GM21447 (cell line): ENCODE measurements at regions not wholly inside any gene's neighbourhood (a gene's known extent, or its start where the extent isn't known, plus 50 kb on each side); places are given as distances from the start of the nearest gene placed in this dataset.
"Not testable (repeated sequence)": the region's sequence is repeated elsewhere in the genome, so short reads cannot be mapped to it uniquely, and the experiment has no call there.

Source experiments
- ATAC-seq: cut with Tn5 transposase; IDR thresholded peaks from one replicate; pipeline ENCODE4 v1.9.1; 2021; ENCODE audit not compliant: unreplicated experiment

DNA sequence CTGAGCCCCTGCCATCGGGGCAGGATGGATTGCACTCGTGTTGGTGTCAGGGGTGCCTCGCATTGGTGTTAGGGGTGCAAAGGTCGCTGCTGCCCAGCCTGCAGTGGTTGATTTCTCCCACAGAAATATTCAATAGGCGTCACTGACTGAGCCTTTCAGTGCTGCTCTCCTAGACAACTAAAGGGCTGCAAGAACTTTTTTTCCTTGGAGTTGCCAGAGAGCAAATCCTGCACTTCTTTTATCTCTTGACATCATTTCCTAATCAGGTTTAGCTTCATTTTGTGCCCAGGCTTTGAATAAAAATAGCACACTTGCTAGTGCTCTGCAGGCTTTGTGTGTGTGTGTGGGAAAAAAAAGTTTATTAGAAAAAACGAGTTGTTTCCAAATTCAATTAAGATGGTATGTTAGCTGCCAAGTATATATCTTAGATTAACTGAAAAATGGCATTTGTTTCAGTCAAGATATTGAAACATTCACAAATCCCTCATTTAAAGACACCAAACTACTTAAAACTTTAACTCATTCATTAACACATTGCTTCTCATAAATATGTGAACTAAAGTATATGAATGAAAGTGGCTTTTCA, 125.6 kb downstream of the SOCS6 start:
- ATAC-seq, result no peak

DNA sequence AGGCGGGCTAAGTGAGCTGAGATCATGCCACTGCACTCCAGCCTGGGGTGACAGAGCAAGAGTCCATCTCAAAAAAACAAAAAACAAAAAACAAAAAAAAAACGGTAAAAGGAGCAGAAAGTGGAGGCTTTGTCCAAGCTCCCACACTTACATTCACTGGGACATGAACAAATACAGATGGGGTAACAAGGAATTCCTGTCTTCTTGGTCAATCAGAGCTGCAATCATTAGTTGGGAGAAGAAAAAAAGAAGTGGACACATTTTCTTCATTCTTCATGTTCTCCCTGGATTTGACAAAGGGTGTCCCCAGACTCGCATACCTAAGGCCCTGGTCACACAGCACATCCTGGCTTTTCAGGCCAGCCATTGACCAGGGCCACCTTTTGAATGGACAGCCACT, 124.6 kb downstream of the SOCS6 start:
- no peak for ATAC-seq

DNA sequence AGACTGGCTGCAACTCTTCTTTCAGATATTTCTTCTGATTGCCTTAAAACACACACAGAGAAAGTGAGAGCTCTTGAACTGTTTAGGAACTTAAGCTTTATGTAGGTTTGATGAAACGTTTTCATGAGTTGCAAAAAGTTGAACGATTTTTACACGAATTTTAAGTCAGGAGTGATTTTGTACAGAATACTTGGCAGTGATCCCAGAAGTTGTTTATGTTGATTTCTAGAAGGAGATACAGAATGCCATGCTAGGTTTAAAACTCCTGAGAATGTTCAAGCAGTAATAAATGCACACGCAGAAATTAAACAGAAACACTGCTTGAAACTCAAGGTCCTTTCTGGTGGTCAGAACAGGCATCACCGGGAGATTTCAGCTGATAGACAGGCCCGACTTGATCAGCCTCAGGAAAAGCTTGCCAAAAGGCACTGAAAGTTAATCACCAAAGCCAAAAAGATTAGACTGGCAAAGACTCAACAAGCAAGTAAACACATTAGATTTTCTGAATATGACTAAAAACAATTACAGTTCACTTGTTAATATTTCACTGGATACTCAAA, 123.1 kb downstream of the SOCS6 start:
- ATAC-seq, result no peak

DNA sequence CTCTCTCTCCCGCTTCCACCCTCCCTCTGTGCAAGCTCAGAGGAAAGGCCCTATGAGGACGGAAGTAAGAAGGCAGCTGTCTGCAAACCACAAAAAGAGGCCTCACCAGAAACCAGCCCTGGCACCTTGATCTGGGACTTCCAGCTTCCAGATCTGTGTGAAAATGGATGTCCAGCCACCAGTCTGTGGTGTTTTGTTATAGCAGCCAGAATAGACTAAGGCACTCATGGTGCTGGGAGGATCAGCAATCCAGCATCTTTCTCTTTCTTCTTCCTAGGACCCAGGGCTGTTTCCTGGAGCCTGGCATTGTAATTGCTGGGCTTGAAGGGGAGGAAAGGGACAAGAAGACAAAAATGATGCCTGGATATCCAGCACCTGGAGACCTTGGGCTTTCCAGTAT, 122.5 kb downstream of the SOCS6 start:
- ATAC-seq, result no peak

DNA sequence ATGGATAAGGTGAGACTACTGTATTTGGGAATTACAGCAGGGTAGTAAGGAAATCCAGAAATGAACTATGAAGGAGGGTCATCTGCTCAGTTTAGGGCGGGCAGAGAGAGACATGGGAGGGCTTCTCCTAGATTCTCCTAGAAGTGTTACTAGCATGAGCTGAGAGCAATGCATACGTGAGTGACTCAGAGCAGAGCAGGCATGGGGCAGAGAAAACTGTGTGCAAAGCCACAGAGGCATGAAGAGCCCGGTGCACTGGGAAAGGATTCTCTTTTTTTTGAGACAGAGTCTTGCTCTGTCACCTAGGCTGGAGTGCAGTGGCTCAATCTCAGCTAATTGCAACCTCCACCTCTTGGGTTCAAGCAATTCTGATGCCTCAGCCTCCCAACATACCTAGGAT, 116.2 kb downstream of the SOCS6 start:
- ATAC-seq, result no peak

DNA sequence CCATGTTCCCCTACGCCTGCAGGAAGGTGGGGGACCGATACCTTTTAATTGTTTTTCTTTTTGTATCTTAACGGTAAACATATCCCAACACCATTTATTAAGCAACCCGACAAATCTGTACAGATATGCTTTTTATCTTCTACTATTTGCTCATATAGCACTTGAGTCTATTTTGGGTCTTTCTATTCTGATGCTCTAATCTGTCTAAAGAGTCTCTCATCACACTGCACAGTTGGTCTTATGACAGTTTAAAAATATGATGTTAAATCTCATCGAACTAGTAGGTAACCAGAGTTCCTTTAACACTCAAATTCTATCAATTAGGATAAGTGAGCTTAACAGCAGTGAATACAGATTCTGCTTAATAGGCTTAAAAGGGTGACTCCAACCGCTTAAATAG, 111.6 kb downstream of the SOCS6 start:
- ATAC-seq, result no peak

DNA sequence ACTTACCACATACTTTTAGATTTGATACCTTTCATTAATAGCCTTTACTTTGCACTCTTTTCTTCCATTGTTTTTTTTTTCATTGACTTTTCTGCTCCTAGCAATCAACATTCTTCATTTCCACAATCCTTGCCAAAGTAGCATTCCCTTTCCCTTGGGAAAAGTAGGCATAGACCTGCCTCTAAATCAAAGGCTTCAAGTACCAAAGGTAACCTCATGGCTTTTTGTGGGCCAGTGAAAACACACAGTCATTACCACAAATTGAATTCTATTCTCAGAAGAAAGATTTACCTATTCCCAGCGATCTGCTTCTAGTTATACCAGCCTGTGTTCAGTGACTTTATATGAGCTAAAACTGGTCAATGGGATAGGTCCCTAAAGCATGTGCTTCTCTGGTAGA, 109.2 kb downstream of the SOCS6 start:
- ATAC-seq, result no peak

DNA sequence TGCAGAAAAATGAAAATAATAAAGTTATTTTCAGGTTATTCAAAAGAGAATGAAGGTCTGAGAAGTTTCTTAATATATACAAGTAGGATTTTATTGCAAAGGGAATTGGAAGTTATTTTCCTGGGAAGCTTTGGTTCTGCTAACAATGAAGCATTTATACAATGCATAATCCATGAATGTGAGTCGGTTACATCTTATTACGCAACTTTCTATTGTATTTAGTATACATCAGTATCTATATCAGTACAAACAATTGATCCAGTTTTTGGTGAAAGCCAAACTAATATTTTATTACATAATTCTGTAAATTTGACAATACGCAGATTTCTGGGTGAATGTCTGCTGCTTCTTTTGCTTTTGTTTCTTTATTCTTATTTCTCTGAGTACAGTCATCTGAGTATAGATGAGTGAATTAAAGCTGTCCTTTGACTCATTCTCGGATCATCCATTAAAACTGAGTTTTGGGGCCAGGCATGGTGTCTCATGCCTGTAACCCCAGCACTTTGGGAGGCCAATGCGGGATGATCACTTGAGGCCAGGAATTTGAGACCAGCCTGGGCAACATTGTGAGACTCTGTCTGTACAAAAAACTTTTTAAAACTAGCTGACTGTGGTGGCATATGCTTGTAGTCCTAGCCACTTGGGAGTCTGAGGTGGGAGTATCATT, 108.5 kb downstream of the SOCS6 start:
- no peak for ATAC-seq

DNA sequence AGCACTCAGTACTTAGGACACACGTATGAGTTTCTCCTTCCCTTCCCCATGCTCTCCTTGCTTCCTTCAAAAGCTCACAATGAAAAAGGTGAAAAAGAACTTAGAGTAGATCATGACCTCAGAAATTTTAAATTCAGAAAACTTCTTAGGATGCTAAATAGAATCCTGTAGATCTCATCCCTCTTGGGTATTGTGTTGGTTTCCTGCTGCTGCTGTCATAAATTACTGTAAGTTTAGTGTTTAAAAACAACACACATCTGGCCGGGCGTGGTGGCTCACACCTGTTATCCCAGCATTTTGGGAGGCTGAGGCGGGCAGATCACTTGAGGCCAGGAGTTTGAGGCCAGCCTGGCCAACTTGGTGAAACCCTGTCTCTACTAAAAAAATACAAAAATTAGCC, 106.9 kb downstream of the SOCS6 start:
- not testable (repeated sequence) for ATAC-seq

DNA sequence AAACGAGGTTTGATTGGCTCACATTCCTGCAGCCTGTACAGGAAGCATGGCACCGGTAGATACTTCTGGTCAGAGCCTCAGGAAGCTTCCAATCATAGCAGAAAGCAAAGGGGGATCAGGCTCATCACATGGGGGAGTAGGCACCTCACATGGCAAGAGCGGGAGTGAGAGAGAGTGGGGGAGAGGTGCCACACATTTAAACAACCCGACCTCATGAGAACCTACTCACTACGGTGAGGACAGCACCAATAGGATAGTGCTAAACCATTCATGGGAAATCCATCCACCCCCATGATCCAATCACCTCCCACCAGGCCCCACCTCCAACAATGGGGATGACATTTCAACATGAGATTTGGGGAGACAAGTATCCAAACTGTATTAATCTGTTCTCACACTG, 105.8 kb downstream of the SOCS6 start:
- no peak for ATAC-seq

DNA sequence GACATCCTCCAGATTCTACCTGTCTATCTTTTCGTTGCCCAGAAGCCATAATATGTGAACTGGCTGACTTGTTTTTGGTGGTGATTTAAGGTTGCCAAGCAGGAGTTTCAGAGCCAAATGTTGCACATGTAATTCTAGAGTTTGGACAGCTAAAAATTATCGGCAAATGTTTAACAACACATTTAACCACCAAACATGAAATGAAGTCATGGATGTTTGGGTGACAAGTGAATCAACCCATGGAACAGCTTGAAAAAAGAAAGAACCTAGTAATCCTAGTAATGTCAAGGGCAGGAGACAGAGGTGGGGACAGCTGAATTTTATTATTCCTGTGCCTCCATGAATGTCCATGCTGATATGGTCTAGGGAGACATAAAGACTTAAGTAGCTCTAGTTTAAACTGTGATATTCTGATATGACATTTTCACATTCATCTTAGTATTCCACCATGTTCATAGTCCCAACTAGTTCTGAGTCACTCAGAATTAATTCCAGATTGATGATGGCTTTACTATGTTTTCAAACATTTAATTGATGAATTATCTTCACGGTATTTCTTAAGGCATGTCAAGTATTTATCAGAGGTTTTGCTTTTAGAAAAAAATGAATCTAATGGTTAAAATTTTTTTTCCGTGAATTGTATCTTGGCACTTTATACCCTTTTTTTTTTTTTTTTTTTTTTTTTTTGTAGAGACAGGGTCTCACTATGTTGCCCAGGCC, 101.7 kb downstream of the SOCS6 start:
- no peak for ATAC-seq

DNA sequence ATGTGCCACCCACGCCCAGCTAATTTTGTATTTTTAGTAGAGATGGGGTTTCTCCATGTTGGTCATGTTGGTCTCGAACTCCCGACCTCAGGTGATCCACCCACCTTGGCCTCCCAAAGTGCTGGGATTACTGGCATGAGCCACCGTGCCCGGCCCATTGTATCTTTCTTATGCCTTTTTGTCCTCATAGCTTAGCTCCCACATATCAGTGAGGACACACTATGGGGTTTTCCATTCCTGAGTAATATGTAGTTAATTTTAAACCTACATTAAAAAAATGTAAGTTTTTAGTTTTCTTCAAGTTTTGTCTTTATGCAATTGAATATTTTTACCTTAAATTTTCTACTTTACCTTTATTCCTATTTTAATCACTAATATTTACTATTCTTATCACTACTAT, 100.2 kb downstream of the SOCS6 start:
- not testable (repeated sequence) for ATAC-seq

DNA sequence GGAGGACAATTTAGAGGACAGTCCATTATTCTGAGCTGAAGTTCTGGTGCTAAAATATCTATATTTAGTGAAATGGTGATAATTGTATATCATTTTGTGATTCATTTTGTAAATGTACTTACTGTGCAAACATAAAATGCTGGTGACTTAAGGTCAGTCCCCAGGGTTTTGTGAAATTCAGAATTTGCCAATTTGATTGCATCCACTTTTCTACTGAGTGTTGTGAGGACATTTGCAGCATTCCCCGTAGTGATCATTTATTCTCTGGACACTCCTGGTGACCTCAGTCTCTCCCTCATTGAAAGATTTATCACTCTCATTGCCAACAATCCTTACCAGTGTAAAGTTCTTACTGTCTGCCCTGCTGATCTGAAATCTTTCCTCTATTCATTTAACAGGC, 98.2 kb downstream of the SOCS6 start:
- ATAC-seq, result no peak

DNA sequence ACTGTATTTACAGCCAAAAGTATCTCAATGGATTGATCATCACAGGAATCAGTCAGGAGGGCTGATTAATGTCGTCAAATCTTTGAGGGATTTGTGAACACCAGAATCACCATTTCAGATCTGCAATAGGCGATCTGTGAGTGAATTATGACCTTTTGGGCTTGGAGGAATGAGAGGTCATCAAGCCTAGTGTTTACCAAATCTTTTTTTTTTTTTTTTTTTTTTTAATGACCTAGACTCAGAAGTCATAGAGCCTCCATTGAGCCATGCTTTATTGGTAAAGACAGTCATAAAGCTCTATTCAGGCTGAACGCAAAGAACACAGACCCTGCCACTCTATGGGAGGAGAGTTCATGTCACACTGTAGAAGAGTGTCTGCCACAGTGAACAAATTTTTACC, 97.7 kb downstream of the SOCS6 start:
- ATAC-seq, result no peak

DNA sequence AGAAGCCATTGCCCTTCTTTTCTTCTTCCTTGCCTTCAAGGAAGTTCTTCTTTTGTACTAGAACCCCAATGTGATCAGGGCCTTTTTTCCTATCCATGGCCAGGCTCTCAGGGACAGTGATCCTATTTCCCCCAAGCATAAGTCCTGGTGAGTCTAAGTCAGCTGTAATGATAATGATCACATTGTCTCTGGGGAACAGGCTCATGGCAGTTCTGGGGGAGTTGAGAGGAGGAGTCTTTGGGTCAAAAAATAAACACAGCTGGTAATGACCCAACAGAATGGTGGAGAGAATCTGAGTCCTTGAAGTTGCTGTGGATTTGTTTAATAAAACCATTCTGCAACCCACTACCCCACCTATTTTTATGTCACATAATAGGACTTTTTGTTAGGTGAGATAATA, 96.6 kb downstream of the SOCS6 start:
- ATAC-seq, result no peak

DNA sequence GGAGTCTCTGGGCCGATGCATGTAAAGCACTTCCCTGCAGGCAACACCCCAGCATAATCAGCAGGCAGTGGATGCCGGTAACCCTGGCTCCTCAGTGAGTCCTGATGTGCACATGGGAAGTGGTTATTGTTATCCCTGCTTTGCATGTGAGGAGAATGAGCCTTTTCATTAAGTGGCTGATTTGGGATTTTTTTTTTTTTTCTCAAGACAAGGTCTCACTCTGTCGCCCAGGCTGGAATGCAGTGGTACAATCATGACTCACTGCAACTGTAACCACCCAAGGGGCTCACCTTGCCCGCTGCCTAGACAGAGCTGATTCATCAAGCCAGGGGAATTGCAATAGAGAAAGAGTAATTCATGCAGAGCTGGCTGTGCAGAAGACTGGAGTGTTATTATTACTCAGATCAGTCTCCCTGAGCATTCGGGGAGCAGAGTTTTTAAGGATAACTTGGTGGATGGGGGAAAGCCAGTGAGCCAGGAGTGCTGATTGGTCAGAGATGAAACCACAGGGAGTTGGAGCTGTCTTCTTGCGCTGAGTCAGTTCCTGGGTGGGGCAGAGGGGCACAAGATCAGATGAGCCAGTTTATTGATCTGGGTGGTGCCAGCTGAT, 95.4 kb downstream of the SOCS6 start:
- ATAC-seq, result no peak

DNA sequence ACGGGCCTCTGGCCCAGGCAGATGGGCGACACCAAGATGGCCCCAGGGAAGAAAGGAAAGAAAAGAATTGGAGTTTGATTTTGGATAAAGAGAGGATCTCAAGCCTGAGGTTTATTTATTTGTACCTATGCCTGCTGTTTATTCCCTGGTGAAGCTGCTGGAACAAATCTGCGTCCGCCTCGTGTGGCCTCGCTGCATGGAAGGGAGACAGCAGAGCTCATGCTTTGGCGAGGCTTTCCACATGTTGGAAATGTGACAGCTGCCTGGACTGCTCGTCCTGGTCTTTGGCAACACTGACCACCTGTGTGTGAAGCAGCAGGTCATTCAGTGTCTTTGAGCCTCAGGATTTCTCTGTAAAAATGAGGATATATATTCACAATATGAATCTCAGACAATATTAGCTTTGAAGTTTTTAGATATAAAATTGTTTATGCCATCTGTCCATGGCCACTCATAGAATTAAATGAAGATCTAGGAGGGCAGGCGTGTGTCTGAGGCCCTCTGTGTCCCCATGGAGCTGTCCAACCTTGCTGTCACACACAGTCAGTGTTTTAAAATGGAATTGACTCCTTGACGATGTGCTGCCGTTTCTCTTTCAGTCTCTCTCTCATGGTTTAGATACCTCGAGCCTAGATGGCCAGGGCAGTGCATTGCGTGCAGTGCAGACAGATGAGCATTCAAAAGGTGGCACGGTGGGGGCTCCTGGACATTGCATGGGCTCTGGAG, 94.3 kb downstream of the SOCS6 start:
- no peak for ATAC-seq

DNA sequence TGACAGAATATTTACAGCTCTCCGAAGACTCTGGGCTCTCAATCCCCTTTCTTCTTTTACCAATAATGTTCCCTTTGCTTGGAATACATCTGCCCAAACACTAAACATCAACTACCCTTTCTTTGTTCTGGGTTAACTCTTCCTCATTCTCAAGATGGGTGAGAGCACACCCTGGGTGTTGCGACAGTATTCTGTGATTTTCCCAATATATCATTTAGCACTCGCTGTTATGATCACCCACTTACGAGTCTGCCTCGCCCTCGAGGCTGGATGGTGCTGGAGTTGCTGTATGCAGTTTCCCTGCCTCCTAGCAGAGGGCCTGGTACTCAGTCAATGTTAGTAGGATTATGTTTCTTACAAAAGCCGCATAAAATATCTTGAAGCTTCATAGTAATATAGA, 93.2 kb downstream of the SOCS6 start:
- no peak for ATAC-seq

DNA sequence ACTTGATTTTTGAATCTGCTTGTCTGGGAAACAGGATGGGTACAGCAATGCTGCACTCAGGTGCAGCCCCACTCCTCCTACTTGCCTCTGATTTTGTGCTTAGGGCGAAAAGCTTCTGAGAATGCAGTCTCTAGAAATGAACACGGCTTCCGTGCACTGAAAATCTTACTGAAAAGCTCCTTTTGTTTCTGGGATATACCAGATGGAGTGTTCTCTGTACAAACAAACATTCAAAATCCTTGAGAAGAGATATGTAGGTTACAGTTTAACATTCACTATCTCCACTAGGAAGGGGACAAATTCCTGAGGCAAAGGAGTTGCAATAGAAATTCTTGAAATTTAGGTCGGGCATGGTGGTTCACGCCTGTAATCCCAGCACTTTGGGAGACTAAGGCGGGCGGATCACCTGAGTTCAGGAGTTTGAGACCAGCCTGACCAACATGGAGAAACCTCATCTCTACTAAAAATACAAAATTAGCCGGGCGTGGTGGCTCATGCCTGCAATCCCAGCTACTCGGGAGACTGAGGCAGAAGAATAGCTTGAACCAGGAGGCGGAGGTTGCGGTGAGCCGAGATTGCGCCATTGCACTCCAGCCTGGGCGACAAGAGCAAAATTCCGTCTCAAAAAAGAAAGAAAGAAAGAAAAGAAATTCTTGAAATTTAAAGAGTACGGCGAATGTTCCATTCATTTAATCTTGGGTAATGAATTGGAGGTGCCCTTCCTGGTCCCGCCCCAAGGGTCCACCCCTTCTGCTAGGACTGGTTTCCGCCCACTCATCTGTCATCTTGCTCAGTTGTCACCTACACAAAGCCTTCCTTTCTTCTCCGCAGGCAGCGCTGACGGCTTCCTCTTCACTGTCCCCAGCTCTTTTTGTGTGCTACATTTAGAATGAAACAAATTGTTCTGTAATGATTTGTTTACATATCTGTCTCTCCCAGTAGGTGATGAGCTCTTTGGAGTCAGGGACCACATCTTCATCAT, 92.4 kb downstream of the SOCS6 start:
- ATAC-seq, result no peak
